T-helper 2 cell treated with Interferon-gamma antibody and Interleukin-4, amounts not matched to agents 100 ng/mL and 5 ng/mL, for 36 hours (primary cell): ENCODE measurements at regions not wholly inside any gene's neighbourhood (a gene's known extent, or its start where the extent isn't known, plus 50 kb on each side); places are given as distances from the start of the nearest gene placed in this dataset.

Experiments used
- intact Hi-C: fragments of 100-400 bp; cut with micrococcal nuclease; formaldehyde crosslinking; loops from one replicate; pipeline ENCODE4 v1.15.1; 2023

- intact Hi-C loops, result no loop called here
These were observed 80.5 kb upstream of the FAM47C start for GRCh38 chrX:36927712-36928111.

- intact Hi-C loops, result no loop called here
These were observed 77.7 kb upstream of the FAM47C start for GRCh38 chrX:36930491-36930890.

- intact Hi-C loops, result no loop called here
These were observed 61.0 kb upstream of the FAM47C start for GRCh38 chrX:36947214-36947613.

- intact Hi-C loops, result no loop called here
These were observed 57.5 kb upstream of the FAM47C start for GRCh38 chrX:36950495-36951253.

GRCh38 chrX:36957425-36958328 lies 50.5 kb upstream of the FAM47C start:
- intact Hi-C loops, result no loop called here
